ENCODE measurements at regions not wholly inside any gene's neighbourhood (a gene's known extent, or its start where the extent isn't known, plus 50 kb on each side); places are given as distances from the start of the nearest gene placed in this dataset.
"Not testable (repeated sequence)": the region's sequence is repeated elsewhere in the genome, so short reads cannot be mapped to it uniquely, and the experiment has no call there.

GRCh38 chr5:33068786-33069185 is 357.7 kb downstream of the NPR3 start:
- no peak for DNase-seq (ENCODE audit: low read depth)

GRCh38 chr5:33072296-33072695 is 361.2 kb downstream of the NPR3 start:
- DNase-seq (ENCODE audit: low read depth) = no peak

GRCh38 chr5:33072726-33073125 is 361.6 kb downstream of the NPR3 start:
- DNase-seq (ENCODE audit: low read depth) = no peak

GRCh38 chr5:33073881-33074327 is 362.8 kb downstream of the NPR3 start:
- DNase-seq (ENCODE audit: low read depth) = no peak

- peak; percentile 24 for DNase-seq (ENCODE audit: low read depth)
Measured at GRCh38 chr5:33074548-33074947, 363.4 kb downstream of the NPR3 start.

- no peak for DNase-seq (ENCODE audit: low read depth)
Measured at GRCh38 chr5:33075731-33076130, 364.6 kb downstream of the NPR3 start.

GRCh38 chr5:33079548-33079947 is 361.2 kb upstream of the TARS1 start:
- no peak for DNase-seq (ENCODE audit: low read depth)

GRCh38 chr5:33080287-33080686 is 360.5 kb upstream of the TARS1 start:
- DNase-seq (ENCODE audit: low read depth) = no peak

- DNase-seq (ENCODE audit: low read depth) = no peak
Measured at GRCh38 chr5:33088176-33088575, 352.6 kb upstream of the TARS1 start.

- DNase-seq (ENCODE audit: low read depth) = peak; percentile 56
Measured at GRCh38 chr5:33091571-33092363, 349.0 kb upstream of the TARS1 start.

- no peak for DNase-seq (ENCODE audit: low read depth)
Measured at GRCh38 chr5:33092719-33093118, 348.0 kb upstream of the TARS1 start.

GRCh38 chr5:33102551-33102950 is 338.2 kb upstream of the TARS1 start:
- peak; percentile 23 for DNase-seq (ENCODE audit: low read depth)

- DNase-seq (ENCODE audit: low read depth) = peak; percentile 88
Measured at GRCh38 chr5:33105521-33105941, 335.2 kb upstream of the TARS1 start.

GRCh38 chr5:33110496-33110895 is 330.3 kb upstream of the TARS1 start:
- peak; percentile 85 for DNase-seq (ENCODE audit: low read depth)

GRCh38 chr5:33114361-33114760 is 326.4 kb upstream of the TARS1 start:
- DNase-seq (ENCODE audit: low read depth) = no peak

- DNase-seq (ENCODE audit: low read depth) = no peak
Measured at GRCh38 chr5:33115467-33115866, 325.3 kb upstream of the TARS1 start.

GRCh38 chr5:33118761-33119415 is 321.9 kb upstream of the TARS1 start:
- DNase-seq (ENCODE audit: low read depth) = peak; percentile 4

GRCh38 chr5:33120671-33121070 is 320.1 kb upstream of the TARS1 start:
- peak; percentile 74 for DNase-seq (ENCODE audit: low read depth)

- DNase-seq (ENCODE audit: low read depth) = peak; percentile 76
Measured at GRCh38 chr5:33129309-33129708, 311.5 kb upstream of the TARS1 start.

- no peak for DNase-seq (ENCODE audit: low read depth)
Measured at GRCh38 chr5:33136785-33137184, 304.0 kb upstream of the TARS1 start.

GRCh38 chr5:33138145-33138544 is 302.6 kb upstream of the TARS1 start:
- DNase-seq (ENCODE audit: low read depth) = not testable (repeated sequence)

- DNase-seq (ENCODE audit: low read depth) = no peak
Measured at GRCh38 chr5:33143405-33144123, 297.2 kb upstream of the TARS1 start.

GRCh38 chr5:33146881-33147280 is 293.9 kb upstream of the TARS1 start:
- DNase-seq (ENCODE audit: low read depth) = peak; percentile 18

All from RPMI7951 (cell line).